ENCODE measurements at regions not wholly inside any gene's neighbourhood (a gene's known extent, or its start where the extent isn't known, plus 50 kb on each side); places are given as distances from the start of the nearest gene placed in this dataset.

DNA sequence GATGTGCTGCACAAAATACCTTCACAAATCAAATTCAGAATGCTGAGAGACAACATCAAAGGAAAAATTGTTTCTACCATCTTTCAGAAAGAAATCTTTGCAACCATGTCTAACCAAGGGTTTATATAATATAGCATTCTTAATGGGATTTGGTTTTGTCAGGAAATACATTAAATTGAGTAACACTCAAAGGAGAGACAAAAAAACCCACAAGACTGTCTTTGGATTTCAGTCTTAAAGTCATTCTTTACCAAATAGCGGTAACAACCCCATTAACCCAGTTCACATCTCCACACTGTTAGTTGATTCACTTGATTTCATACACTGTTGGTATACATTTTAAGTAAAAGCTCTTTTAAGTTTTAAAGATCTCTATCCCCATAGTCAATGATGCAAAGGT lies 145.7 kb upstream of the EDNRA start:
- Histone ChIP-seq H3K27me3 (no peaks in the 10 kb centered on the region), H3K4me3 (no peak overlapping the region), H3K4me1 (peaks cover under 1% of the 10 kb centered on the region; the same call in 1 of the 2 replicates), H3K9me3 (replicated peaks) (no peaks in the 10 kb centered on the region), H3K27ac (no peak overlapping the region), H3K36me3 (no peaks in the 10 kb centered on the region)
- DNase-seq, result no peak

- Histone ChIP-seq H3K36me3 (no peaks in the 10 kb centered on the region), H3K9me3 (replicated peaks) (no peaks in the 10 kb centered on the region), H3K4me1 (peaks cover 10% of the 10 kb centered on the region; the same call in 1 of the 2 replicates), H3K27ac (no peak overlapping the region), H3K27me3 (no peaks in the 10 kb centered on the region), H3K4me3 (no peak overlapping the region)
- no peak for DNase-seq
These were observed 144.6 kb upstream of the EDNRA start for GRCh38 chr4:147336252-147336651.

GRCh38 chr4:147339100-147339499 lies 141.8 kb upstream of the EDNRA start:
- Histone ChIP-seq H3K9me3 (replicated peaks) (no peaks in the 10 kb centered on the region), H3K4me1 (peaks cover 10% of the 10 kb centered on the region; the same call in 1 of the 2 replicates), H3K4me3 (no peak overlapping the region), H3K27me3 (no peaks in the 10 kb centered on the region), H3K27ac (no peak overlapping the region), H3K36me3 (no peaks in the 10 kb centered on the region)
- DNase-seq, result no peak

DNA sequence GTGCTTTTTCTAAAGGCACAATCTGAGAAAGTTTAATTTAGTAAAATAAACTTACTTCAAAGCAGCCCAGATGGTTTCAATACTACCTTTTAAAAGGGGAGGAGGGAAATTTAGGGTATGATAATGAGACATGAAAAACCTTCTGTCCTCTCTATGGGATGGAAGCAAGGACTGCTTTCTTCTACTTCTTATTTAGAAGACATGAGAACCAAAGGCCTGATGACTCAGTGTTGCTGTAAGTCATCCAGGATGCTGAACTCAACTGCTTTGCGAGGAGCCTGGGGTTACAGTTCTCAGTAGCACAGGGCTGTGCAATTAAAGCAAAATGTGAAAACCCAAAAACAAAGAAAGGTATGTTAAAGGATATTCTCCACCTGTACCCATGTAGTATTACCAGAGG lies 140.8 kb upstream of the EDNRA start:
- Histone ChIP-seq H3K4me3 (no peak overlapping the region), H3K27me3 (no peaks in the 10 kb centered on the region), H3K36me3 (no peaks in the 10 kb centered on the region), H3K4me1 (peaks cover 10% of the 10 kb centered on the region; the same call in 1 of the 2 replicates), H3K9me3 (replicated peaks) (no peaks in the 10 kb centered on the region), H3K27ac (peak overlapping the region; percentile 42; the same call in 1 of the 2 replicates)
- peak in 1 of 2 experiments; percentile 28 for DNase-seq

DNA sequence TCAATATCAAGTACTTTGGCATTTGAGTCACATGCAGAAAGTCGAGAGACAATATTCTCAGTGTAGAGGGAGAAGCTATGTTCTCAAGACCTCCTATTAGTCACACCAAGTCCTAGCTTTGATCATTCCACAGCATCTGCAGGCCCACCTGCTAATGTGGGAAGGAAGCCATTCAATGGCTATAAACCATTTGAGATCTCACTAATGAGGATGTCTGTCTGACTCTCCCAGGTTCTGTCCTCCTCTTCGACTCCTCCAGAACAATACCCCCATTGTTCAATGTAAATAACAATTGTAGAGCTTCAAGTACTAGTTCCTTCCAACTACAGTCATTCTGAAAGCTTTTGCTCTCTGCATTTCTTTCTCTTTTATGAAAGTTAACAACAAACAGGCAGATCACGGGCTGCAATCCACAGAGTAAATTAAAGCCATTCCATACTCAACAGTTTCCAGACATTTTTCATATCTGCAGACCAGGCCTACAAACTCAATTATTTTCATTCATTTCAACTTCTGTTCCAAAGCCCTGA lies 140.2 kb upstream of the EDNRA start:
- H3K4me3 ChIP-seq, result no peak overlapping the region
- DNase-seq, result peak; percentile 11 to 62
- peaks cover 10% of the 10 kb centered on the region; the same call in 1 of the 2 replicates for H3K4me1 ChIP-seq
- H3K36me3 ChIP-seq, result no peaks in the 10 kb centered on the region
- H3K27me3 ChIP-seq, result no peaks in the 10 kb centered on the region
- peak overlapping the region; percentile 42; the same call in 1 of the 2 replicates for H3K27ac ChIP-seq
- no peaks in the 10 kb centered on the region for H3K9me3 ChIP-seq (replicated peaks)

DNA sequence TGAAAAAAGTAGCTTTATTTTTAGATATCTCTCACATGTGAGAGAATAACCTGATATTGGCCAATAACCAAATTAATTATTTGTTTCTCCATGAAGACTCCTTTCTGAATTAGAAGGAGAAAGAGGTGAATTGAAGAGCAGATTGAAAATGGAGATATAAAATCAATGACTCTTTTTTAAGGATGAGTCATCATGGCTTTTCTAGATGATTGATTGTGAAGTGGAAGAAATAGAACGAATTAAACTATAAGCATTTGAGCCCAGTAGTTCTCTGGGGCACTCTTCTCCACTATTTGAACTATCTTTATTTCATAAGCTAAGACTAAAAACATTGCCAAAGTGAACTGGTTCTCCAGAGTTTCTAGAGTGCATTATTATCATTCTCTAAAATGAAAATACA lies 137.2 kb upstream of the EDNRA start:
- Histone ChIP-seq H3K27me3 (no peaks in the 10 kb centered on the region), H3K4me3 (no peak overlapping the region), H3K27ac (no peak overlapping the region), H3K4me1 (peaks cover 10% of the 10 kb centered on the region; the same call in 1 of the 2 replicates), H3K36me3 (no peaks in the 10 kb centered on the region), H3K9me3 (replicated peaks) (no peaks in the 10 kb centered on the region)
- no peak for DNase-seq

DNA sequence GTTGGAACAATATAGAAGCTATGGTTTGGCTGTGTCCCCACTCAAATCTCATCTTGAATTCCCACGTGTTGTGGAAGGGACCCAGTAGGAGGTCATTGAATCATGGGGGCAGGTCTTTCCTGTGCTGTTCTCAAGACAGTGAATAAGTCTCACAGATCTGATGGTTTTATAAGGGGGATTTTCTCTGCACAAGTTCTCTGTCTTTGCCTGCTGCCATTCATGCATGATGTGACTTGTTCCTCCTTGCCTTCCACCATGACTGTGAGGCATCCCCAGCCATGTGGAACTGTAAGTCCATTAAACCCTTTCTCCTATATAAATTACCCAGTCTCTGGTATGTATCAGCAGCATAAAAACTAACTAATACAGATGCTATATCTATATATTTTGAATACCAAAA lies 135.2 kb upstream of the EDNRA start:
- Histone ChIP-seq H3K4me1 (peaks cover 5% of the 10 kb centered on the region; the same call in 1 of the 2 replicates), H3K4me3 (no peak overlapping the region), H3K27ac (no peak overlapping the region), H3K9me3 (replicated peaks) (no peaks in the 10 kb centered on the region), H3K36me3 (no peaks in the 10 kb centered on the region), H3K27me3 (no peaks in the 10 kb centered on the region)
- DNase-seq, result no peak

- H3K4me1 ChIP-seq, result no peaks in the 10 kb centered on the region
- no peak for DNase-seq
- H3K9me3 ChIP-seq (replicated peaks), result no peaks in the 10 kb centered on the region
- H3K27ac ChIP-seq, result no peak overlapping the region
- no peaks in the 10 kb centered on the region for H3K27me3 ChIP-seq
- no peak overlapping the region for H3K4me3 ChIP-seq
- no peaks in the 10 kb centered on the region for H3K36me3 ChIP-seq
These were observed 133.7 kb upstream of the EDNRA start for GRCh38 chr4:147347217-147347616.

- H3K4me3 ChIP-seq, result no peak overlapping the region
- no peak for DNase-seq
- H3K27ac ChIP-seq, result no peak overlapping the region
- H3K36me3 ChIP-seq, result no peaks in the 10 kb centered on the region
- H3K9me3 ChIP-seq (replicated peaks), result no peaks in the 10 kb centered on the region
- H3K4me1 ChIP-seq, result no peaks in the 10 kb centered on the region
- no peaks in the 10 kb centered on the region for H3K27me3 ChIP-seq
These were observed 131.7 kb upstream of the EDNRA start for GRCh38 chr4:147349193-147349592.

GRCh38 chr4:147351083-147351787 lies 129.7 kb upstream of the EDNRA start:
- no peaks in the 10 kb centered on the region for H3K27me3 ChIP-seq
- no peak overlapping the region for H3K4me3 ChIP-seq
- H3K9me3 ChIP-seq (replicated peaks), result no peaks in the 10 kb centered on the region
- no peak overlapping the region for H3K27ac ChIP-seq
- peaks cover 6% of the 10 kb centered on the region; the same call in 1 of the 2 replicates for H3K4me1 ChIP-seq
- H3K36me3 ChIP-seq, result no peaks in the 10 kb centered on the region
- no peak for DNase-seq

- no peak for DNase-seq
- Histone ChIP-seq H3K4me3 (no peak overlapping the region), H3K27me3 (no peaks in the 10 kb centered on the region), H3K27ac (no peak overlapping the region), H3K4me1 (peaks cover 6% of the 10 kb centered on the region; the same call in 1 of the 2 replicates), H3K9me3 (replicated peaks) (no peaks in the 10 kb centered on the region), H3K36me3 (no peaks in the 10 kb centered on the region)
These were observed 126.7 kb upstream of the EDNRA start for GRCh38 chr4:147354237-147354636.

DNA sequence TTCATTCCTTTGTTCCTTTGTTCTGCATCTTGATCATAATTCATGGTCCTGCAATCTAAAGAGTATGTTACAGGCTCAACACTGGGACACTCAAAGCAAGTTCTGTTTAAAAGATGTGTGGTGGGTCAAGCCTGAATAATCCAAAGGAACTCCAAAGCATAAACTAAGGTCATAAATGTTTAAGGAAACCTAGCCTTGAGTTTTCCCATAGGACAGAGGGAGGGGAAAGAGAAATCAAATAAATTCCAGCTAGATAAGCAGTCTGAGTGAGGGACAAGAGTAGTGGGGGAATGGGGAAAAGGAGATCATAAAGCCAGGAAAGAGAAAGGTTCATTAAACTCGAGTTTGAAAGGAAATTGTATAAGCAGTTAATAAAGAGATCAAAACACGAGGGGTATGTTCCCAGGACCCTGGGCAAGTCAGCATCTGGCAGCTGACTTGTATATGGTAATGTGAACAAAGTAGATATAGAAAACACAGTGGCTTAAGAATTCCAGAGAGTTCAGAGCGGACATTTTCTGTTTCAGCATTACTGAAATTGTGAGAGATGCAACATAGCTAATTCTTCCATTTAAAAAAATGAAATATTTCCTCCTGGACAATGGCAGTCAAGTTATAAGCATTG lies 125.8 kb upstream of the EDNRA start:
- H3K27ac ChIP-seq, result no peak overlapping the region
- H3K9me3 ChIP-seq (replicated peaks), result no peaks in the 10 kb centered on the region
- no peak for DNase-seq
- H3K36me3 ChIP-seq, result no peaks in the 10 kb centered on the region
- H3K4me3 ChIP-seq, result no peak overlapping the region
- peaks cover 6% of the 10 kb centered on the region; the same call in 1 of the 2 replicates for H3K4me1 ChIP-seq
- H3K27me3 ChIP-seq, result no peaks in the 10 kb centered on the region

- H3K4me3 ChIP-seq, result no peak overlapping the region
- H3K9me3 ChIP-seq (replicated peaks), result no peaks in the 10 kb centered on the region
- no peak overlapping the region for H3K27ac ChIP-seq
- no peaks in the 10 kb centered on the region for H3K27me3 ChIP-seq
- peaks cover 6% of the 10 kb centered on the region; the same call in 1 of the 2 replicates for H3K4me1 ChIP-seq
- no peaks in the 10 kb centered on the region for H3K36me3 ChIP-seq
- DNase-seq, result peak in 1 of 2 experiments; percentile 24
These were observed 125.0 kb upstream of the EDNRA start for GRCh38 chr4:147355847-147356246.

DNA sequence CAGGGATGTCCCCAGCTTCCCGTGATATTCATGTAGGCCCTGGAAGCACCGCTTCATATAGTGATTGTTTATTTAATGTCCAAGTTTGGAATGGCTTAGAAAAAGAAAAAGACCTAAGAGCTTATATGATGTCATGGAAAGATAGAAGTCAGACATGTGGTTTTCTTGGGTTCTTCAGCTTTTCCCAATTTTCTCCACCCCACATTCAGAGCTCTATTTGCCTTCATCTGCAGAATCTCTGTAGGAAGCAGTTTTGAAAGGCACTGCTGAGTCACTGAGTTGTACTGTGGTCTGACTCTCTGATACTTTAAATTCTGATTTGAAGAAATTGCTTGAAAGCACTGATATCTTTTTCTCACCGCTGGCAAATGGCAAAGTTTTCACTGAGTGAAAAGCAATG lies 120.6 kb upstream of the EDNRA start:
- no peak for DNase-seq
- Histone ChIP-seq H3K27me3 (no peaks in the 10 kb centered on the region), H3K4me1 (peaks cover 6% of the 10 kb centered on the region; the same call in 1 of the 2 replicates), H3K27ac (no peak overlapping the region), H3K4me3 (no peak overlapping the region), H3K36me3 (no peaks in the 10 kb centered on the region), H3K9me3 (replicated peaks) (no peaks in the 10 kb centered on the region)

- no peaks in the 10 kb centered on the region for H3K9me3 ChIP-seq (replicated peaks)
- H3K27me3 ChIP-seq, result no peaks in the 10 kb centered on the region
- H3K4me1 ChIP-seq, result no peaks in the 10 kb centered on the region
- H3K27ac ChIP-seq, result no peak overlapping the region
- no peaks in the 10 kb centered on the region for H3K36me3 ChIP-seq
- H3K4me3 ChIP-seq, result no peak overlapping the region
- no peak for DNase-seq
These were observed 119.2 kb upstream of the EDNRA start for GRCh38 chr4:147361726-147362125.

All from SJCRH30 (cell line).